NCI-H446 (cell line): ENCODE measurements at regions not wholly inside any gene's neighbourhood (a gene's known extent, or its start where the extent isn't known, plus 50 kb on each side); places are given as distances from the start of the nearest gene placed in this dataset.
"Not testable (repeated sequence)": the region's sequence is repeated elsewhere in the genome, so short reads cannot be mapped to it uniquely, and the experiment has no call there.

Source experiments
- DNase-seq, 2 experiments: peaks; one replicate each; lab custom pipeline; 2025; lab: John Stamatoyannopoulos, UW

- DNase-seq, result no peak
These were observed 167.8 kb upstream of the SFSWAP start for GRCh38 chr12:131543040-131543439.

GRCh38 chr12:131547555-131547954 is 163.3 kb upstream of the SFSWAP start:
- DNase-seq, result no peak

- no peak for DNase-seq
These were observed 160.8 kb upstream of the SFSWAP start for GRCh38 chr12:131550121-131550520.

GRCh38 chr12:131551675-131552491 is 159.0 kb upstream of the SFSWAP start:
- DNase-seq, result no peak

GRCh38 chr12:131552492-131552863 is 158.4 kb upstream of the SFSWAP start:
- no peak for DNase-seq

- no peak for DNase-seq
These were observed 157.7 kb upstream of the SFSWAP start for GRCh38 chr12:131553096-131553777.

GRCh38 chr12:131555197-131555846 is 155.6 kb upstream of the SFSWAP start:
- no peak for DNase-seq

- no peak for DNase-seq
These were observed 155.0 kb upstream of the SFSWAP start for GRCh38 chr12:131555866-131556265.

- no peak for DNase-seq
These were observed 153.7 kb upstream of the SFSWAP start for GRCh38 chr12:131557078-131557709.

GRCh38 chr12:131559517-131560516 is 151.1 kb upstream of the SFSWAP start:
- no peak for DNase-seq

- DNase-seq, result no peak
These were observed 149.8 kb upstream of the SFSWAP start for GRCh38 chr12:131561051-131561450.

GRCh38 chr12:131561891-131562684 is 148.8 kb upstream of the SFSWAP start:
- no peak for DNase-seq

- not testable (repeated sequence) for DNase-seq
These were observed 146.7 kb upstream of the SFSWAP start for GRCh38 chr12:131564138-131564727.

- DNase-seq, result no peak
These were observed 146.0 kb upstream of the SFSWAP start for GRCh38 chr12:131564845-131565244.

- DNase-seq, result no peak
These were observed 145.4 kb upstream of the SFSWAP start for GRCh38 chr12:131565267-131566015.

GRCh38 chr12:131568336-131568735 is 142.6 kb upstream of the SFSWAP start:
- DNase-seq, result no peak

GRCh38 chr12:131570596-131570995 is 140.3 kb upstream of the SFSWAP start:
- DNase-seq, result no peak

GRCh38 chr12:131571827-131572226 is 139.1 kb upstream of the SFSWAP start:
- no peak for DNase-seq

GRCh38 chr12:131572626-131573025 is 138.3 kb upstream of the SFSWAP start:
- DNase-seq, result no peak
